GM12878 (cell line): ENCODE measurements at regions not wholly inside any gene's neighbourhood (a gene's known extent, or its start where the extent isn't known, plus 50 kb on each side); places are given as distances from the start of the nearest gene placed in this dataset.

Experiments used
- ATAC-seq: fragments of 200-7000 bp; cut with Tn5 transposase; 3 replicates; pipeline ENCODE4 v1.9.1; 2020; ENCODE audit warnings: mild to moderate bottlenecking, moderate library complexity
- BruUV-seq: library from RNA; stranded (reverse); fragments of 400-500 nt; replicated peaks from 2 replicates; lab custom pipeline; 2021; lab: Mats Ljungman, UMichigan
- CTCF ChIA-PET: fragments of 300-600 bp; sonication (Branson Sonifier 250); formaldehyde crosslinking; extraction: SDS; loops from one replicate; lab custom pipeline; 2021; ENCODE audit warnings: inconsistent platforms; lab: Yijun Ruan, JAX
- POLR2A ChIA-PET: fragments of 350-600 bp; formaldehyde crosslinking; extraction: SDS; loops from one replicate; lab custom pipeline; 2021; ENCODE audit warnings: inconsistent platforms; lab: Charles Lee
- RAD21 ChIA-PET: fragments of 300-600 bp; sonication (Branson Sonifier 250); formaldehyde crosslinking; loops from one replicate; lab custom pipeline; 2023; ENCODE audit warnings: antibody characterized with exemption; ENCODE audit not compliant: unreplicated experiment; lab: Charles Lee
- SMC1A ChIA-PET: fragments of 300-600 bp; sonication (Branson Sonifier 250); formaldehyde crosslinking; loops from one replicate; lab custom pipeline; 2023; ENCODE audit not compliant: unreplicated experiment, uncharacterized antibody; lab: Charles Lee
- DNase-seq: peaks from one replicate; pipeline ENCODE4 v3.0.0-alpha.2; 2011; ENCODE audit warnings: low read depth, low spot score
- FAIRE-seq: peaks from 3 replicates; lab custom pipeline; 2011; peaks lifted over from hg19 to GRCh38; lab: Jason Lieb, UNC
- H2AFZ ChIP-seq: 2 replicates; pipeline ENCODE4 v1.6.0; 2011; ENCODE audit warnings: low read depth, low read length, control low read depth; ENCODE audit not compliant: control insufficient read depth
- H3K27ac ChIP-seq: 2 replicates; pipeline ENCODE4 v1.5.1; 2011; ENCODE audit warnings: control low read depth; ENCODE audit not compliant: control insufficient read depth, insufficient read depth
- H3K27me3 ChIP-seq, 2 experiments: replicated peaks in 1 of 2; 2 replicates each; pipeline versions ENCODE4 v1.6.0 to v1.6.1; 2011; ENCODE audit warnings: low read length in 1 of 2; ENCODE audit not compliant: control insufficient read depth in 2 of 2, insufficient read depth in 2 of 2
- H3K36me3 ChIP-seq, 2 experiments: 2 replicates each; pipeline ENCODE4 v1.5.1; 2011; ENCODE audit warnings: low read length in 1 of 2; ENCODE audit not compliant: control insufficient read depth in 2 of 2, insufficient read depth in 2 of 2
- H3K4me1 ChIP-seq: 2 replicates; pipeline ENCODE4 v1.6.1; 2011; ENCODE audit warnings: mild to moderate bottlenecking, low read length, moderate library complexity, mixed read lengths; ENCODE audit not compliant: control insufficient read depth, insufficient read depth
- H3K4me2 ChIP-seq: 2 replicates; pipeline ENCODE4 v1.6.0; 2011; ENCODE audit warnings: control low read depth; ENCODE audit not compliant: control insufficient read depth, insufficient read depth
- H3K4me3 ChIP-seq: fragments of 200-600 bp; sonication (generic); 2 replicates; pipeline ENCODE4 v1.5.1; 2016
- H3K79me2 ChIP-seq: 2 replicates; pipeline ENCODE4 v1.6.0; 2011; ENCODE audit warnings: low read length; ENCODE audit not compliant: control insufficient read depth, insufficient read depth
- H3K9ac ChIP-seq: 2 replicates; pipeline ENCODE4 v1.8.0; 2011; ENCODE audit warnings: low read length, control low read depth, mixed read lengths; ENCODE audit not compliant: control insufficient read depth, insufficient read depth
- H3K9me3 ChIP-seq: replicated peaks from 3 replicates; pipeline ENCODE4 v1.5.1; 2011; ENCODE audit warnings: mild to moderate bottlenecking, low read length; ENCODE audit not compliant: control insufficient read depth, insufficient read depth
- H4K20me1 ChIP-seq: 2 replicates; pipeline ENCODE4 v1.6.0; 2011; ENCODE audit not compliant: control insufficient read depth, insufficient read depth
- CBFB ChIP-seq: IDR thresholded peaks from 2 replicates; pipeline ENCODE4 v1.6.1; 2016; ENCODE audit warnings: antibody characterized with exemption, low read depth
- DPF2 ChIP-seq: fragments of 450-650 bp; IDR thresholded peaks from 2 replicates; pipeline ENCODE4 v1.6.1; 2017; ENCODE audit warnings: mild to moderate bottlenecking
- EED ChIP-seq: sonication (generic); IDR thresholded peaks from 2 replicates; pipeline ENCODE4 v1.6.1; 2016; ENCODE audit warnings: antibody characterized with exemption, low read depth
- FOXK2 ChIP-seq: fragments of 450-650 bp; IDR thresholded peaks from 2 replicates; pipeline ENCODE4 v1.6.1; 2017; ENCODE audit warnings: mild to moderate bottlenecking, moderate library complexity
- HDAC2 ChIP-seq: fragments of 200-600 bp; sonication (generic); IDR thresholded peaks from 2 replicates; pipeline ENCODE4 v1.6.1; 2017
- LARP7 ChIP-seq: fragments of 450-650 bp; IDR thresholded peaks from 2 replicates; pipeline ENCODE4 v1.6.1; 2017; ENCODE audit warnings: mild to moderate bottlenecking
- MEF2B ChIP-seq: fragments of 450-650 bp; IDR thresholded peaks from 2 replicates; pipeline ENCODE4 v1.6.1; 2018; ENCODE audit warnings: mild to moderate bottlenecking, moderate library complexity; ENCODE audit not compliant: partially characterized antibody, poor library complexity, severe bottlenecking
- MYC ChIP-seq: IDR thresholded peaks from 2 replicates; pipeline ENCODE4 v1.6.1; 2011; ENCODE audit warnings: mild to moderate bottlenecking, low read length, moderate library complexity, inconsistent platforms; ENCODE audit not compliant: insufficient read depth, insufficient replicate concordance, insufficient read length, severe bottlenecking
- NR2C1 ChIP-seq: fragments of 450-650 bp; IDR thresholded peaks from 2 replicates; pipeline ENCODE4 v1.6.1; 2017; ENCODE audit warnings: antibody characterized with exemption, mild to moderate bottlenecking, moderate library complexity
- PAX8 ChIP-seq: fragments of 450-650 bp; IDR thresholded peaks from 2 replicates; pipeline ENCODE4 v1.6.1; 2017; ENCODE audit warnings: mild to moderate bottlenecking, moderate library complexity
- RAD51 ChIP-seq: fragments of 450-650 bp; IDR thresholded peaks from 2 replicates; pipeline ENCODE4 v1.6.1; 2016; ENCODE audit warnings: moderate library complexity, mild to moderate bottlenecking, inconsistent platforms
- SIN3A ChIP-seq: IDR thresholded peaks from 2 replicates; pipeline ENCODE4 v1.6.1; 2012; ENCODE audit warnings: low read depth, low read length, improper control_type of control experiment
- SP1 ChIP-seq: IDR thresholded peaks from one replicate; pipeline ENCODE4 v1.6.1; 2011; ENCODE audit warnings: low read depth, low read length
- SPI1 ChIP-seq: IDR thresholded peaks from 2 replicates; pipeline ENCODE4 v1.6.1; 2011; ENCODE audit warnings: low read depth, mild to moderate bottlenecking, low read length, moderate library complexity, borderline replicate concordance; ENCODE audit not compliant: insufficient read depth
- SRF ChIP-seq, 2 experiments: IDR thresholded peaks; 2 replicates each; pipeline ENCODE4 v1.6.1; 2011; ENCODE audit warnings: low read depth in 2 of 2, low read length in 2 of 2, mild to moderate bottlenecking in 1 of 2, moderate library complexity in 1 of 2
- SUPT20H ChIP-seq: IDR thresholded peaks from 2 replicates; pipeline ENCODE4 v1.6.1; 2011; ENCODE audit warnings: low read depth, mild to moderate bottlenecking, low read length, moderate library complexity, borderline replicate concordance; ENCODE audit not compliant: control insufficient read depth
- WGBS: methylation state at CpG from one replicate; pipeline ENCODE4 v1.1.6; 2016; ENCODE audit warnings: low lambda C conversion rate; ENCODE audit not compliant: insufficient replicate concordance, insufficient coverage; ENCODE audit errors: missing lambda C conversion rate; 5-methylcytosine and 5-hydroxymethylcytosine counted together
- in situ Hi-C: fragments of 300-500 bp; cut with MboI; formaldehyde crosslinking; loops from 9 replicates; pipeline ENCODE4 v1.14.3; 2018; ENCODE audit warnings: mixed read lengths
- intact Hi-C: fragments of 100-400 bp; cut with micrococcal nuclease; formaldehyde crosslinking; loops from one replicate; pipeline ENCODE4 v1.14.2; 2022; ENCODE audit not compliant: unreplicated experiment
- TF ChIP-seq, protein P1 (sequence below): IDR thresholded peaks from 2 replicates; pipeline ENCODE4 v1.6.1; 2012; ENCODE audit warnings: low read length, inconsistent platforms
- TF ChIP-seq, protein P2 (sequence below): IDR thresholded peaks from 2 replicates; pipeline ENCODE4 v1.6.1; 2012; ENCODE audit warnings: low read depth, low read length, improper control_type of control experiment
- TF ChIP-seq, protein P3 (sequence below): fragments of 450-650 bp; IDR thresholded peaks from 2 replicates; pipeline ENCODE4 v1.6.1; 2017; ENCODE audit warnings: borderline replicate concordance
- TF ChIP-seq, protein P4 (sequence below): fragments of 450-650 bp; IDR thresholded peaks from 2 replicates; pipeline ENCODE4 v1.6.1; 2017; ENCODE audit warnings: mild to moderate bottlenecking, low read depth, inconsistent platforms; ENCODE audit not compliant: poor library complexity, severe bottlenecking

DNA sequence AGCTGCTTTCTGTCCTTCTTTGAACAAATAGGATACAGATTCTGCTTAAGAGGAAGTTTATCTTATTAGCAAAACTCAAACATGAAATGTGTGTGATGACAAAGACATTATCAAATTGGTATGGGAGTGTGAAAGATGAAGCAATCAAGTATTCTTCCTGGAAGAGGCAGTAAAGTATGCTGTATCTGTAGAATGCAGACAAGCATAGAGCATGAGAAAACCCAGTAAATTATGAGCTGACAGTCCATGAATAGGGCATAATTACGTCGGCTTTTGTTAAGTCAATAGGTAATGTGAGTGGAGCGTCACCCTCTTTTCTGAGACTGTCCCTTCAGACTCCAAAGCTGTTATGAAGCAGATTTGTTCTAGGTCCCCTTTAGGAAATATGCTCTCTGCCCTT lies 458.6 kb upstream of the NWD2 start (continued):
- TF ChIP-seq, protein P1, sequence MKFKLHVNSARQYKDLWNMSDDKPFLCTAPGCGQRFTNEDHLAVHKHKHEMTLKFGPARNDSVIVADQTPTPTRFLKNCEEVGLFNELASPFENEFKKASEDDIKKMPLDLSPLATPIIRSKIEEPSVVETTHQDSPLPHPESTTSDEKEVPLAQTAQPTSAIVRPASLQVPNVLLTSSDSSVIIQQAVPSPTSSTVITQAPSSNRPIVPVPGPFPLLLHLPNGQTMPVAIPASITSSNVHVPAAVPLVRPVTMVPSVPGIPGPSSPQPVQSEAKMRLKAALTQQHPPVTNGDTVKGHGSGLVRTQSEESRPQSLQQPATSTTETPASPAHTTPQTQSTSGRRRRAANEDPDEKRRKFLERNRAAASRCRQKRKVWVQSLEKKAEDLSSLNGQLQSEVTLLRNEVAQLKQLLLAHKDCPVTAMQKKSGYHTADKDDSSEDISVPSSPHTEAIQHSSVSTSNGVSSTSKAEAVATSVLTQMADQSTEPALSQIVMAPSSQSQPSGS, result no peak
- no peak for TF ChIP-seq MEF2B
- TF ChIP-seq SIN3A, result no peak
- no peak for TF ChIP-seq MYC
- TF ChIP-seq, protein P2, sequence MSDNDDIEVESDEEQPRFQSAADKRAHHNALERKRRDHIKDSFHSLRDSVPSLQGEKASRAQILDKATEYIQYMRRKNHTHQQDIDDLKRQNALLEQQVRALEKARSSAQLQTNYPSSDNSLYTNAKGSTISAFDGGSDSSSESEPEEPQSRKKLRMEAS, result no peak

- no peak for DNase-seq
- no peak overlapping the region for H2AFZ ChIP-seq
- no peaks in the 10 kb centered on the region for H3K27me3 ChIP-seq
- TF ChIP-seq NR2C1 (no peak), RAD51 (no peak), HDAC2 (no peak), CBFB (no peak), SPI1 (no peak), SRF (IDR thresholded peaks at IDR 0.05; ENCODE audit: low read depth in 2 of 2, low read length in 2 of 2) (no peak), SUPT20H (no peak), PAX8 (no peak), MYC (no peak), DPF2 (no peak), FOXK2 (no peak), LARP7 (no peak), EED (no peak), SP1 (no peak)
- TF ChIP-seq, protein P3, sequence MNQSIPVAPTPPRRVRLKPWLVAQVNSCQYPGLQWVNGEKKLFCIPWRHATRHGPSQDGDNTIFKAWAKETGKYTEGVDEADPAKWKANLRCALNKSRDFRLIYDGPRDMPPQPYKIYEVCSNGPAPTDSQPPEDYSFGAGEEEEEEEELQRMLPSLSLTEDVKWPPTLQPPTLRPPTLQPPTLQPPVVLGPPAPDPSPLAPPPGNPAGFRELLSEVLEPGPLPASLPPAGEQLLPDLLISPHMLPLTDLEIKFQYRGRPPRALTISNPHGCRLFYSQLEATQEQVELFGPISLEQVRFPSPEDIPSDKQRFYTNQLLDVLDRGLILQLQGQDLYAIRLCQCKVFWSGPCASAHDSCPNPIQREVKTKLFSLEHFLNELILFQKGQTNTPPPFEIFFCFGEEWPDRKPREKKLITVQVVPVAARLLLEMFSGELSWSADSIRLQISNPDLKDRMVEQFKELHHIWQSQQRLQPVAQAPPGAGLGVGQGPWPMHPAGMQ, result no peak
- TF ChIP-seq, protein P4, sequence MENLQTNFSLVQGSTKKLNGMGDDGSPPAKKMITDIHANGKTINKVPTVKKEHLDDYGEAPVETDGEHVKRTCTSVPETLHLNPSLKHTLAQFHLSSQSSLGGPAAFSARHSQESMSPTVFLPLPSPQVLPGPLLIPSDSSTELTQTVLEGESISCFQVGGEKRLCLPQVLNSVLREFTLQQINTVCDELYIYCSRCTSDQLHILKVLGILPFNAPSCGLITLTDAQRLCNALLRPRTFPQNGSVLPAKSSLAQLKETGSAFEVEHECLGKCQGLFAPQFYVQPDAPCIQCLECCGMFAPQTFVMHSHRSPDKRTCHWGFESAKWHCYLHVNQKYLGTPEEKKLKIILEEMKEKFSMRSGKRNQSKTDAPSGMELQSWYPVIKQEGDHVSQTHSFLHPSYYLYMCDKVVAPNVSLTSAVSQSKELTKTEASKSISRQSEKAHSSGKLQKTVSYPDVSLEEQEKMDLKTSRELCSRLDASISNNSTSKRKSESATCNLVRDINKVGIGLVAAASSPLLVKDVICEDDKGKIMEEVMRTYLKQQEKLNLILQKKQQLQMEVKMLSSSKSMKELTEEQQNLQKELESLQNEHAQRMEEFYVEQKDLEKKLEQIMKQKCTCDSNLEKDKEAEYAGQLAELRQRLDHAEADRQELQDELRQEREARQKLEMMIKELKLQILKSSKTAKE, result no peak
- intact Hi-C loops, result no loop called here
- H3K9ac ChIP-seq, result no peak overlapping the region
- no peak overlapping the region for H3K27ac ChIP-seq
- in situ Hi-C loops, result no loop called here
- no peaks in the 10 kb centered on the region for H3K79me2 ChIP-seq
- POLR2A ChIA-PET, result no interaction called here
- CTCF ChIA-PET, result no interaction called here
- SMC1A ChIA-PET, result interaction anchor here (1.3 kb wide), 1 partner anchor 119 kb away, joined by 4 read pairs; no protein-coding TSS in a partner anchor
- no peak for ATAC-seq
- H3K4me3 ChIP-seq, result no peak overlapping the region
- RAD21 ChIA-PET, result no interaction called here
- FAIRE-seq, result no peak
- no peaks in the 10 kb centered on the region for H3K4me1 ChIP-seq
- H3K9me3 ChIP-seq, result no peaks in the 10 kb centered on the region
- no peak overlapping the region for H3K4me2 ChIP-seq
- 19% methylated on average over 2 of the region's 2 CpGs for WGBS
- no peaks in the 10 kb centered on the region for H3K36me3 ChIP-seq
- no TSS peak for BruUV-seq
- H4K20me1 ChIP-seq, result no peaks in the 10 kb centered on the region
Measured at GRCh38 chr4:36786519-36786918, 458.0 kb upstream of the NWD2 start.
